ENCODE measurements at regions not wholly inside any gene's neighbourhood (a gene's known extent, or its start where the extent isn't known, plus 50 kb on each side); places are given as distances from the start of the nearest gene placed in this dataset.

GRCh38 chr5:33303579-33304095, 137.1 kb upstream of the TARS1 start:
- Mint-ChIP-seq H3K4me1 (ENCODE audit: low read depth, unreplicated experiment) (peaks cover 28% of the 10 kb centered on the region), H3K27ac (ENCODE audit: unreplicated experiment) (no peak overlapping the region), H3K4me3 (ENCODE audit: unreplicated experiment) (no peak overlapping the region), H3K36me3 (ENCODE audit: low read depth, unreplicated experiment) (no peaks in the 10 kb centered on the region), H3K27me3 (ENCODE audit: low read depth, unreplicated experiment) (no peaks in the 10 kb centered on the region), H3K9me3 (ENCODE audit: unreplicated experiment) (no peaks in the 10 kb centered on the region)
- no peaks in the 10 kb centered on the region for H3K27me3 ChIP-seq (ENCODE audit: insufficient read depth, low read length)
- no peaks in the 10 kb centered on the region for H3K36me3 ChIP-seq (ENCODE audit: insufficient read depth, low read length)
- no peak overlapping the region for H3K4me2 ChIP-seq (ENCODE audit: low read length)
- TF ChIP-seq EZH2 (IDR thresholded peaks at IDR 0.05; ENCODE audit: insufficient read depth, low read length) (no peak), CTCF (IDR thresholded peaks at IDR 0.05; ENCODE audit: insufficient read depth, low read depth, low read length) (no peak)
- H4K20me1 ChIP-seq (ENCODE audit: insufficient read depth, low read length) = no peaks in the 10 kb centered on the region
- H3K9me3 ChIP-seq (ENCODE audit: insufficient read depth, low read depth, low read length) = no peaks in the 10 kb centered on the region
- DNase-seq (ENCODE audit: low read depth) = no peak
- H3K27ac ChIP-seq (ENCODE audit: low read depth, low read length) = no peak overlapping the region
- H3K4me3 ChIP-seq (ENCODE audit: insufficient read depth, low read depth, low read length) = no peak overlapping the region
- no peak for FAIRE-seq
- H2AFZ ChIP-seq (ENCODE audit: low read depth, low read length) = no peak overlapping the region
- peaks cover 8% of the 10 kb centered on the region for H3K4me1 ChIP-seq (ENCODE audit: insufficient read depth, low read length)
- H3K9ac ChIP-seq (ENCODE audit: low read length) = no peak overlapping the region
- no peaks in the 10 kb centered on the region for H3K79me2 ChIP-seq (ENCODE audit: insufficient read depth, low read length)

GRCh38 chr5:33304601-33305000, 136.2 kb upstream of the TARS1 start:
- no peaks in the 10 kb centered on the region for H3K27me3 Mint-ChIP-seq (ENCODE audit: low read depth, unreplicated experiment)
- no peak overlapping the region for H3K4me3 Mint-ChIP-seq (ENCODE audit: unreplicated experiment)
- no peaks in the 10 kb centered on the region for H3K36me3 Mint-ChIP-seq (ENCODE audit: low read depth, unreplicated experiment)
- Histone ChIP-seq H4K20me1 (ENCODE audit: insufficient read depth, low read length) (no peaks in the 10 kb centered on the region), H3K4me1 (ENCODE audit: insufficient read depth, low read length) (peaks cover 7% of the 10 kb centered on the region), H3K4me3 (ENCODE audit: insufficient read depth, low read depth, low read length) (no peak overlapping the region), H2AFZ (ENCODE audit: low read depth, low read length) (no peak overlapping the region), H3K9me3 (ENCODE audit: insufficient read depth, low read depth, low read length) (no peaks in the 10 kb centered on the region), H3K79me2 (ENCODE audit: insufficient read depth, low read length) (no peaks in the 10 kb centered on the region), H3K27ac (ENCODE audit: low read depth, low read length) (no peak overlapping the region), H3K9ac (ENCODE audit: low read length) (no peak overlapping the region), H3K36me3 (ENCODE audit: insufficient read depth, low read length) (no peaks in the 10 kb centered on the region), H3K27me3 (ENCODE audit: insufficient read depth, low read length) (no peaks in the 10 kb centered on the region), H3K4me2 (ENCODE audit: low read length) (no peak overlapping the region)
- H3K4me1 Mint-ChIP-seq (ENCODE audit: low read depth, unreplicated experiment) = peaks cover 29% of the 10 kb centered on the region
- H3K9me3 Mint-ChIP-seq (ENCODE audit: unreplicated experiment) = no peaks in the 10 kb centered on the region
- DNase-seq (ENCODE audit: low read depth) (no peak), FAIRE-seq (no peak)
- no peak overlapping the region for H3K27ac Mint-ChIP-seq (ENCODE audit: unreplicated experiment)
- TF ChIP-seq EZH2 (IDR thresholded peaks at IDR 0.05; ENCODE audit: insufficient read depth, low read length) = no peak
- no peak for TF ChIP-seq CTCF (IDR thresholded peaks at IDR 0.05; ENCODE audit: insufficient read depth, low read depth, low read length)

GRCh38 chr5:33305572-33305971, 135.2 kb upstream of the TARS1 start:
- DNase-seq (ENCODE audit: low read depth) (no peak), FAIRE-seq (no peak)
- Histone ChIP-seq H3K9me3 (ENCODE audit: insufficient read depth, low read depth, low read length) (no peaks in the 10 kb centered on the region), H2AFZ (ENCODE audit: low read depth, low read length) (no peak overlapping the region), H3K4me1 (ENCODE audit: insufficient read depth, low read length) (peaks cover 12% of the 10 kb centered on the region), H3K27me3 (ENCODE audit: insufficient read depth, low read length) (no peaks in the 10 kb centered on the region), H3K4me2 (ENCODE audit: low read length) (no peak overlapping the region), H3K27ac (ENCODE audit: low read depth, low read length) (no peak overlapping the region), H3K36me3 (ENCODE audit: insufficient read depth, low read length) (no peaks in the 10 kb centered on the region), H4K20me1 (ENCODE audit: insufficient read depth, low read length) (no peaks in the 10 kb centered on the region), H3K79me2 (ENCODE audit: insufficient read depth, low read length) (no peaks in the 10 kb centered on the region), H3K9ac (ENCODE audit: low read length) (no peak overlapping the region), H3K4me3 (ENCODE audit: insufficient read depth, low read depth, low read length) (no peak overlapping the region)
- Mint-ChIP-seq H3K4me3 (ENCODE audit: unreplicated experiment) (no peak overlapping the region), H3K27me3 (ENCODE audit: low read depth, unreplicated experiment) (no peaks in the 10 kb centered on the region), H3K36me3 (ENCODE audit: low read depth, unreplicated experiment) (no peaks in the 10 kb centered on the region), H3K9me3 (ENCODE audit: unreplicated experiment) (no peaks in the 10 kb centered on the region), H3K27ac (ENCODE audit: unreplicated experiment) (no peak overlapping the region), H3K4me1 (ENCODE audit: low read depth, unreplicated experiment) (peaks cover 23% of the 10 kb centered on the region)
- TF ChIP-seq EZH2 (IDR thresholded peaks at IDR 0.05; ENCODE audit: insufficient read depth, low read length) (no peak), CTCF (IDR thresholded peaks at IDR 0.05; ENCODE audit: insufficient read depth, low read depth, low read length) (no peak)
